SK-N-SH (cell line): ENCODE measurements at regions not wholly inside any gene's neighbourhood (a gene's known extent, or its start where the extent isn't known, plus 50 kb on each side); places are given as distances from the start of the nearest gene placed in this dataset.
A peak's percentile ranks its signal among the peaks of the same experiment; 100 is the strongest.

Experiments used
- CTCF ChIA-PET: fragments of 300-600, 350-600 bp; formaldehyde crosslinking; extraction: SDS; loops from one replicate; lab custom pipeline; 2021; lab: Yijun Ruan, JAX
- POLR2A ChIA-PET: fragments of 350-600 bp; sonication (Branson Sonifier 250); formaldehyde crosslinking; extraction: SDS; loops from one replicate; lab custom pipeline; 2020; ENCODE audit warnings: antibody characterized with exemption, inconsistent platforms; lab: Yijun Ruan, JAX
- DNase-seq: peaks from one replicate; pipeline ENCODE4 v3.0.0; 2012
- H2AFZ ChIP-seq: fragments of 200-600 bp; sonication (generic); 2 replicates; pipeline ENCODE4 v1.8.1; 2016; ENCODE audit warnings: antibody characterized with exemption, mild to moderate bottlenecking, low read depth
- H3F3A ChIP-seq: fragments of 200-600 bp; sonication (generic); replicated peaks from 2 replicates; pipeline ENCODE3; 2016; ENCODE audit warnings: antibody characterized with exemption, mild to moderate bottlenecking; ENCODE audit not compliant: insufficient read depth
- H3K27ac ChIP-seq, 2 experiments: fragments of 200-500 bp in 1 of 2; fragments of 200-600 bp in 1 of 2; sonication (Bioruptor generic) in 1 of 2; sonication (generic), shearing (Covaris generic) in 1 of 2; 2 replicates each; pipeline versions ENCODE4 v1.5.1 to v1.6.1; 2014 to 2016; ENCODE audit warnings: low read depth in 2 of 2, inconsistent platforms in 1 of 2, low read length in 1 of 2, mild to moderate bottlenecking in 1 of 2, mixed read lengths in 1 of 2
- H3K27me3 ChIP-seq: fragments of 200-600 bp; sonication (generic), shearing (Covaris generic); 2 replicates; pipeline ENCODE4 v1.6.1; 2016; ENCODE audit warnings: mixed run types; ENCODE audit not compliant: insufficient read depth
- H3K36me3 ChIP-seq, 2 experiments: fragments of 200-500 bp in 1 of 2; fragments of 200-600 bp in 1 of 2; sonication (Bioruptor generic) in 1 of 2; sonication (generic) in 1 of 2; replicated peaks in 1 of 2; 2 replicates each; pipeline versions ENCODE3 to v1.5.1; 2014 to 2016; ENCODE audit warnings: low read length in 1 of 2, mild to moderate bottlenecking in 1 of 2; ENCODE audit not compliant: insufficient read depth in 2 of 2, control insufficient read depth in 1 of 2
- H3K4me1 ChIP-seq, 2 experiments: fragments of 200-500 bp in 1 of 2; fragments of 200-600 bp in 1 of 2; sonication (Bioruptor generic) in 1 of 2; sonication (generic), shearing (Covaris generic) in 1 of 2; 2 replicates each; pipeline versions ENCODE4 v1.5.1 to v1.6.1; 2014 to 2016; ENCODE audit warnings: low read depth in 1 of 2, low read length in 1 of 2, mixed run types in 1 of 2; ENCODE audit not compliant: insufficient read depth in 2 of 2, control insufficient read depth in 1 of 2
- H3K4me2 ChIP-seq: fragments of 200-600 bp; sonication (generic), shearing (Covaris generic); 2 replicates; pipeline ENCODE4 v1.6.1; 2017; ENCODE audit warnings: mixed run types
- H3K4me3 ChIP-seq, 2 experiments: fragments of 200-500 bp in 1 of 2; fragments of 200-600 bp in 1 of 2; sonication (Bioruptor generic) in 1 of 2; sonication (generic), shearing (Covaris generic) in 1 of 2; 2 replicates each; pipeline versions ENCODE4 v1.5.1 to v1.8.1; 2014 to 2016; ENCODE audit warnings: low read depth in 2 of 2, inconsistent platforms in 1 of 2, low read length in 1 of 2, mild to moderate bottlenecking in 1 of 2, mixed read lengths in 1 of 2, moderate library complexity in 1 of 2
- H3K79me2 ChIP-seq: fragments of 200-600 bp; sonication (generic); 2 replicates; pipeline ENCODE4 v1.8.1; 2017; ENCODE audit warnings: mild to moderate bottlenecking; ENCODE audit not compliant: insufficient read depth
- H3K9ac ChIP-seq: fragments of 200-600 bp; sonication (generic); 2 replicates; pipeline ENCODE4 v1.6.1; 2017; ENCODE audit warnings: mixed run types
- H3K9me2 ChIP-seq: fragments of 200-600 bp; sonication (generic); 2 replicates; pipeline ENCODE4 v1.6.1; 2017; ENCODE audit warnings: mixed run types
- H3K9me3 ChIP-seq: fragments of 200-600 bp; sonication (generic); 2 replicates; pipeline ENCODE4 v1.6.1; 2017; ENCODE audit warnings: mixed run types, mild to moderate bottlenecking, moderate library complexity
- H4K20me1 ChIP-seq: fragments of 200-600 bp; sonication (generic); 2 replicates; pipeline ENCODE4 v1.6.1; 2017; ENCODE audit warnings: mild to moderate bottlenecking, mixed run types; ENCODE audit not compliant: insufficient read depth
- CHD2 ChIP-seq: fragments of 150-350 bp; IDR thresholded peaks from 2 replicates; pipeline ENCODE4 v1.6.1; 2018; ENCODE audit warnings: low read length; ENCODE audit not compliant: partially characterized antibody
- EP300 ChIP-seq, 2 experiments: IDR thresholded peaks; 2 replicates each; pipeline versions ENCODE4 v1.4.0 to v1.6.1; 2012; ENCODE audit warnings: borderline replicate concordance in 1 of 2, low read depth in 1 of 2, low read length in 1 of 2
- FOSL2 ChIP-seq: IDR thresholded peaks from 2 replicates; pipeline ENCODE4 v1.4.0; 2012; ENCODE audit warnings: low read depth, mild to moderate bottlenecking, moderate library complexity, borderline replicate concordance
- GABPA ChIP-seq: IDR thresholded peaks from 2 replicates; pipeline ENCODE4 v1.4.0; 2012; ENCODE audit warnings: low read depth, mild to moderate bottlenecking
- GATA2 ChIP-seq: sonication (generic); formaldehyde crosslinking; IDR thresholded peaks from 2 replicates; pipeline ENCODE4 v1.5.0; 2020; ENCODE audit warnings: mild to moderate bottlenecking, missing genetic modification reagents
- JUND ChIP-seq: IDR thresholded peaks from 2 replicates; pipeline ENCODE4 v1.4.0; 2012
- MEF2A ChIP-seq: IDR thresholded peaks from 2 replicates; pipeline ENCODE4 v1.4.0; 2012; ENCODE audit warnings: low read depth, borderline replicate concordance
- MXI1 ChIP-seq: IDR thresholded peaks from 2 replicates; pipeline ENCODE4 v1.6.1; 2012; ENCODE audit warnings: mild to moderate bottlenecking, low read depth, low read length, improper control_type of control experiment
- NFIC ChIP-seq: IDR thresholded peaks from 2 replicates; pipeline ENCODE4 v1.4.0; 2012; ENCODE audit warnings: borderline replicate concordance
- POLR2AphosphoS5 ChIP-seq: IDR thresholded peaks from 2 replicates; pipeline ENCODE4 v1.6.1; 2012; ENCODE audit warnings: low read depth, low read length
- RAD21 ChIP-seq: IDR thresholded peaks from 2 replicates; pipeline ENCODE4 v1.6.1; 2012; ENCODE audit warnings: mild to moderate bottlenecking, low read length
- RCOR1 ChIP-seq: fragments of 150-350 bp; IDR thresholded peaks from 2 replicates; pipeline ENCODE4 v1.6.1; 2017; ENCODE audit warnings: antibody characterized with exemption, low read length
- RFX5 ChIP-seq: IDR thresholded peaks from 2 replicates; pipeline ENCODE4 v1.6.1; 2012; ENCODE audit warnings: mild to moderate bottlenecking, improper control_type of control experiment, low read length
- SIN3A ChIP-seq: IDR thresholded peaks from 2 replicates; pipeline ENCODE4 v1.6.1; 2012; ENCODE audit warnings: low read depth, mild to moderate bottlenecking, low read length, moderate library complexity, borderline replicate concordance
- SMC3 ChIP-seq: IDR thresholded peaks from 2 replicates; pipeline ENCODE4 v1.6.1; 2012; ENCODE audit warnings: low read depth, low read length, improper control_type of control experiment
- TCF12 ChIP-seq: IDR thresholded peaks from 2 replicates; pipeline ENCODE4 v1.4.0; 2012
- YY1 ChIP-seq: IDR thresholded peaks from 2 replicates; pipeline ENCODE4 v1.4.0; 2012; ENCODE audit warnings: low read depth, mild to moderate bottlenecking
- WGBS: methylation state at CpG from one replicate; pipeline ENCODE4 v1.1.6; 2017; ENCODE audit warnings: low lambda C conversion rate; 5-methylcytosine and 5-hydroxymethylcytosine counted together
- TF ChIP-seq, protein P1 (sequence below): IDR thresholded peaks from 2 replicates; pipeline ENCODE4 v1.4.0; 2012; ENCODE audit warnings: low read depth
- TF ChIP-seq, protein P2 (sequence below): IDR thresholded peaks from 2 replicates; pipeline ENCODE4 v1.4.0; 2012; ENCODE audit warnings: low read depth, borderline replicate concordance
- TF ChIP-seq, protein P3 (sequence below): IDR thresholded peaks from 2 replicates; pipeline ENCODE4; 2012
- TF ChIP-seq, protein P4 (sequence below): fragments of 200-600 bp; sonication (generic); IDR thresholded peaks from 2 replicates; pipeline ENCODE4 v1.6.1; 2017; ENCODE audit warnings: antibody characterized with exemption, mild to moderate bottlenecking, moderate library complexity

DNA sequence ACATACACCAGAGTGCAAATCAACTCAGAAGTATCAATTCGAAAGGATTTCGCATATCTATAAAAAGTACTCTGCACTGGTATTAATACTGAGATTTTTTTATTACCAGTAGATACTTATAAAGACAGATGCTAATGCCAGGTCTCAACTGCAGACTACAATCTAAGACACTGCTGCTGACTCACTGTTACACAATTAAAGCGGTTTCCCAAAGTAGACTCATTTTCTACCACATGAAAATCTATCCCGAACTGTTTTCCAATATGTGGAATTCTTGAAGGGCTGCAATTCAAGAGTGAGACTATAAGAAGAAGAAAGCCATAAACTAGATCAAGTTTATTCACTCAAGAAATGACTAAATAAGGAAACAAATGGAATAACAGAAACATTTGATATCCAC, 57.2 kb upstream of the ARHGAP32 start:
- H4K20me1 ChIP-seq = no peaks in the 10 kb centered on the region
- peak overlapping the region; percentile 36; the same call in 1 of the 2 replicates for H3K4me2 ChIP-seq
- no peak overlapping the region for H2AFZ ChIP-seq
- H3K27me3 ChIP-seq = no peaks in the 10 kb centered on the region
- H3K9me2 ChIP-seq = no peaks in the 10 kb centered on the region
- H3K27ac ChIP-seq = peak overlapping the region in 1 of 2 experiments; percentile 82; a peak in 3 of 4 replicates
- POLR2A ChIA-PET = no interaction called here
- no peak for DNase-seq
- H3K4me3 ChIP-seq = no peak overlapping the region
- H3F3A ChIP-seq = peaks cover 45% of the 10 kb centered on the region
- CTCF ChIA-PET = no interaction called here
- no peaks in the 10 kb centered on the region for H3K9me3 ChIP-seq
- no peak overlapping the region for H3K9ac ChIP-seq
- WGBS = 33% methylated on average over 4 of the region's 4 CpGs
- no peaks in the 10 kb centered on the region for H3K36me3 ChIP-seq
- H3K4me1 ChIP-seq = peaks cover 4 to 53% of the 10 kb centered on the region in 2 experiments; a peak in 2 of 4 replicates
- H3K79me2 ChIP-seq = peaks cover 63% of the 10 kb centered on the region
- TF ChIP-seq MEF2A (no peak), TCF12 (peak; percentile 78), POLR2AphosphoS5 (peak; percentile 15; the same call in 1 of the 2 replicates), MXI1 (no peak), NFIC (peak; percentile 48; the same call in 1 of the 2 replicates), FOSL2 (peak; percentile 79), EP300 (IDR thresholded peaks at IDR 0.05; ENCODE audit: borderline replicate concordance in 1 of 2, low read depth in 1 of 2, low read length in 1 of 2) (peak in 1 of 2 experiments; percentile 37; a peak in 1 of 4 replicates), JUND (peak; percentile 55)
- TF ChIP-seq, protein P1, sequence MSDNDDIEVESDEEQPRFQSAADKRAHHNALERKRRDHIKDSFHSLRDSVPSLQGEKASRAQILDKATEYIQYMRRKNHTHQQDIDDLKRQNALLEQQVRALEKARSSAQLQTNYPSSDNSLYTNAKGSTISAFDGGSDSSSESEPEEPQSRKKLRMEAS = no peak
- TF ChIP-seq, protein P2, sequence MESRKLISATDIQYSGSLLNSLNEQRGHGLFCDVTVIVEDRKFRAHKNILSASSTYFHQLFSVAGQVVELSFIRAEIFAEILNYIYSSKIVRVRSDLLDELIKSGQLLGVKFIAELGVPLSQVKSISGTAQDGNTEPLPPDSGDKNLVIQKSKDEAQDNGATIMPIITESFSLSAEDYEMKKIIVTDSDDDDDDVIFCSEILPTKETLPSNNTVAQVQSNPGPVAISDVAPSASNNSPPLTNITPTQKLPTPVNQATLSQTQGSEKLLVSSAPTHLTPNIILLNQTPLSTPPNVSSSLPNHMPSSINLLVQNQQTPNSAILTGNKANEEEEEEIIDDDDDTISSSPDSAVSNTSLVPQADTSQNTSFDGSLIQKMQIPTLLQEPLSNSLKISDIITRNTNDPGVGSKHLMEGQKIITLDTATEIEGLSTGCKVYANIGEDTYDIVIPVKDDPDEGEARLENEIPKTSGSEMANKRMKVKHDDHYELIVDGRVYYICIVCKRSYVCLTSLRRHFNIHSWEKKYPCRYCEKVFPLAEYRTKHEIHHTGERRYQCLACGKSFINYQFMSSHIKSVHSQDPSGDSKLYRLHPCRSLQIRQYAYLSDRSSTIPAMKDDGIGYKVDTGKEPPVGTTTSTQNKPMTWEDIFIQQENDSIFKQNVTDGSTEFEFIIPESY = no peak
- TF ChIP-seq, protein P3, sequence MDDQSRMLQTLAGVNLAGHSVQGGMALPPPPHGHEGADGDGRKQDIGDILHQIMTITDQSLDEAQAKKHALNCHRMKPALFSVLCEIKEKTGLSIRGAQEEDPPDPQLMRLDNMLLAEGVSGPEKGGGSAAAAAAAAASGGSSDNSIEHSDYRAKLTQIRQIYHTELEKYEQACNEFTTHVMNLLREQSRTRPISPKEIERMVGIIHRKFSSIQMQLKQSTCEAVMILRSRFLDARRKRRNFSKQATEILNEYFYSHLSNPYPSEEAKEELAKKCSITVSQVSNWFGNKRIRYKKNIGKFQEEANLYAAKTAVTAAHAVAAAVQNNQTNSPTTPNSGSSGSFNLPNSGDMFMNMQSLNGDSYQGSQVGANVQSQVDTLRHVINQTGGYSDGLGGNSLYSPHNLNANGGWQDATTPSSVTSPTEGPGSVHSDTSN = 0 out of 2 replicates have a peak, but pooled peaks have one; percentile 37

GRCh38 chr11:129248618-129249017, 56.5 kb upstream of the ARHGAP32 start:
- Histone ChIP-seq H3K27me3 (no peaks in the 10 kb centered on the region), H3K27ac (peak overlapping the region; percentile 50 to 82), H3K9ac (no peak overlapping the region; the same call in 1 of the 2 replicates), H3K4me2 (peak overlapping the region; percentile 36; the same call in 1 of the 2 replicates), H3K9me2 (no peaks in the 10 kb centered on the region), H4K20me1 (no peaks in the 10 kb centered on the region), H3K36me3 (no peaks in the 10 kb centered on the region), H3K4me3 (no peak overlapping the region), H3F3A (peaks cover 45% of the 10 kb centered on the region), H3K4me1 (peaks cover 4 to 53% of the 10 kb centered on the region in 2 experiments; a peak in 2 of 4 replicates), H3K9me3 (no peaks in the 10 kb centered on the region), H3K79me2 (peaks cover 64% of the 10 kb centered on the region), H2AFZ (no peak overlapping the region)
- ChIA-PET POLR2A (no interaction called here), CTCF (no interaction called here)
- no peak for DNase-seq
- no peak for TF ChIP-seq SMC3
- no peak for TF ChIP-seq GATA2
- peak; percentile 79; the same call in 1 of the 2 replicates for TF ChIP-seq FOSL2
- TF ChIP-seq, protein P1 = peak; percentile 93
- peak in 1 of 2 experiments; percentile 35; a peak in 1 of 4 replicates for TF ChIP-seq EP300 (IDR thresholded peaks at IDR 0.05; ENCODE audit: borderline replicate concordance in 1 of 2, low read depth in 1 of 2, low read length in 1 of 2)
- no peak for TF ChIP-seq RCOR1
- TF ChIP-seq TCF12 = peak; percentile 92
- no peak for TF ChIP-seq RAD21
- TF ChIP-seq POLR2AphosphoS5 = no peak
- no peak for TF ChIP-seq MEF2A
- TF ChIP-seq, protein P4, sequence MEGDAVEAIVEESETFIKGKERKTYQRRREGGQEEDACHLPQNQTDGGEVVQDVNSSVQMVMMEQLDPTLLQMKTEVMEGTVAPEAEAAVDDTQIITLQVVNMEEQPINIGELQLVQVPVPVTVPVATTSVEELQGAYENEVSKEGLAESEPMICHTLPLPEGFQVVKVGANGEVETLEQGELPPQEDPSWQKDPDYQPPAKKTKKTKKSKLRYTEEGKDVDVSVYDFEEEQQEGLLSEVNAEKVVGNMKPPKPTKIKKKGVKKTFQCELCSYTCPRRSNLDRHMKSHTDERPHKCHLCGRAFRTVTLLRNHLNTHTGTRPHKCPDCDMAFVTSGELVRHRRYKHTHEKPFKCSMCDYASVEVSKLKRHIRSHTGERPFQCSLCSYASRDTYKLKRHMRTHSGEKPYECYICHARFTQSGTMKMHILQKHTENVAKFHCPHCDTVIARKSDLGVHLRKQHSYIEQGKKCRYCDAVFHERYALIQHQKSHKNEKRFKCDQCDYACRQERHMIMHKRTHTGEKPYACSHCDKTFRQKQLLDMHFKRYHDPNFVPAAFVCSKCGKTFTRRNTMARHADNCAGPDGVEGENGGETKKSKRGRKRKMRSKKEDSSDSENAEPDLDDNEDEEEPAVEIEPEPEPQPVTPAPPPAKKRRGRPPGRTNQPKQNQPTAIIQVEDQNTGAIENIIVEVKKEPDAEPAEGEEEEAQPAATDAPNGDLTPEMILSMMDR = no peak
- no peak for TF ChIP-seq YY1
- TF ChIP-seq JUND = peak; percentile 62
- TF ChIP-seq CHD2 = no peak
- TF ChIP-seq GABPA = no peak
- TF ChIP-seq SIN3A = 0 out of 2 replicates have a peak, but pooled peaks have one; percentile 36
- TF ChIP-seq RFX5 = no peak
- TF ChIP-seq, protein P3 = 0 out of 2 replicates have a peak, but pooled peaks have one; percentile 6
- 26% methylated on average over 4 of the region's 4 CpGs for WGBS
